Cardiac septum (tissue), 1 donor: ENCODE measurements at regions not wholly inside any gene's neighbourhood (a gene's known extent, or its start where the extent isn't known, plus 50 kb on each side); places are given as distances from the start of the nearest gene placed in this dataset.

Experiments used
- DNase-seq: peaks from one replicate; pipeline ENCODE4 v3.0.0-alpha.2; 2020; ENCODE audit warnings: low spot score
- intact Hi-C: fragments of 100-400 bp; cut with DNase I; formaldehyde crosslinking; loops from one replicate; pipeline ENCODE4 v1.14.0; 2022
- donor health status: DM: no; HTN: no; CAD: no.

- peak; percentile 22 for DNase-seq
- intact Hi-C loops, result no loop called here
These were observed 1477.9 kb downstream of the TBC1D22A start for GRCh38 chr22:48240148-48240934.

- no peak for DNase-seq
- intact Hi-C loops, result no loop called here
These were observed 1477.2 kb downstream of the TBC1D22A start for GRCh38 chr22:48239461-48240147.

GRCh38 chr22:48238966-48239365 lies 1476.5 kb downstream of the TBC1D22A start:
- intact Hi-C loops, result no loop called here
- DNase-seq, result peak; percentile 63

- intact Hi-C loops, result no loop called here
- peak; percentile 65 for DNase-seq
These were observed 1476.0 kb downstream of the TBC1D22A start for GRCh38 chr22:48238284-48238915.

- peak; percentile 73 for DNase-seq
- intact Hi-C loops, result no loop called here
These were observed 1475.2 kb downstream of the TBC1D22A start for GRCh38 chr22:48237466-48238283.

- DNase-seq, result no peak
- intact Hi-C loops, result no loop called here
These were observed 1473.8 kb downstream of the TBC1D22A start for GRCh38 chr22:48236261-48236660.

- intact Hi-C loops, result no loop called here
- peak; percentile 19 for DNase-seq
These were observed 1473.3 kb downstream of the TBC1D22A start for GRCh38 chr22:48235744-48236143.

- peak; percentile 24 for DNase-seq
- intact Hi-C loops, result no loop called here
These were observed 1471.6 kb downstream of the TBC1D22A start for GRCh38 chr22:48234011-48234410.

- no peak for DNase-seq
- intact Hi-C loops, result no loop called here
These were observed 1471.1 kb downstream of the TBC1D22A start for GRCh38 chr22:48233586-48233985.

GRCh38 chr22:48228468-48228867 lies 1466.0 kb downstream of the TBC1D22A start:
- DNase-seq, result no peak
- intact Hi-C loops, result no loop called here

GRCh38 chr22:48227341-48228018 lies 1465.0 kb downstream of the TBC1D22A start:
- intact Hi-C loops, result no loop called here
- no peak for DNase-seq

GRCh38 chr22:48226026-48227013 lies 1463.9 kb downstream of the TBC1D22A start:
- intact Hi-C loops, result no loop called here
- DNase-seq, result no peak

- no peak for DNase-seq
- intact Hi-C loops, result no loop called here
These were observed 1461.9 kb downstream of the TBC1D22A start for GRCh38 chr22:48224332-48224731.

GRCh38 chr22:48223488-48224190 lies 1461.2 kb downstream of the TBC1D22A start:
- no peak for DNase-seq
- intact Hi-C loops, result no loop called here

GRCh38 chr22:48222742-48223487 lies 1460.5 kb downstream of the TBC1D22A start:
- intact Hi-C loops, result no loop called here
- DNase-seq, result no peak

- no peak for DNase-seq
- intact Hi-C loops, result loop anchor here (10.0 kb wide), 1 partner anchor 1256 kb away; no protein-coding TSS in a partner anchor
These were observed 1456.5 kb downstream of the TBC1D22A start for GRCh38 chr22:48218889-48219420.
